Islet of Langerhans (tissue), 1 donor: ENCODE measurements at regions not wholly inside any gene's neighbourhood (a gene's known extent, or its start where the extent isn't known, plus 50 kb on each side); places are given as distances from the start of the nearest gene placed in this dataset.
A peak's percentile ranks its signal among the peaks of the same experiment; 100 is the strongest.

Experiments
- FAIRE-seq: peaks from one replicate; lab custom pipeline; 2011; peaks lifted over from hg19 to GRCh38; lab: Jason Lieb, UNC

GRCh38 chrX:13101441-13102139 is 57.2 kb upstream of the FAM9C start:
- peak; percentile 21 for FAIRE-seq

- peak; percentile 38 for FAIRE-seq
Observed at GRCh38 chrX:13099121-13099520, 54.7 kb upstream of the FAM9C start.

GRCh38 chrX:13096728-13097127 is 52.3 kb upstream of the FAM9C start:
- FAIRE-seq, result peak; percentile 36

GRCh38 chrX:13094828-13095341 is 50.5 kb upstream of the FAM9C start:
- no peak for FAIRE-seq

GRCh38 chrX:13094374-13094773 is 50.0 kb upstream of the FAM9C start:
- no peak for FAIRE-seq
